HG03342 (cell line): ENCODE measurements at regions not wholly inside any gene's neighbourhood (a gene's known extent, or its start where the extent isn't known, plus 50 kb on each side); places are given as distances from the start of the nearest gene placed in this dataset.
"Not testable (repeated sequence)": the region's sequence is repeated elsewhere in the genome, so short reads cannot be mapped to it uniquely, and the experiment has no call there.

Experiments
- ATAC-seq: cut with Tn5 transposase; IDR thresholded peaks from one replicate; pipeline ENCODE4 v1.9.1; 2021; ENCODE audit warnings: mild to moderate bottlenecking, moderate library complexity; ENCODE audit not compliant: unreplicated experiment

DNA sequence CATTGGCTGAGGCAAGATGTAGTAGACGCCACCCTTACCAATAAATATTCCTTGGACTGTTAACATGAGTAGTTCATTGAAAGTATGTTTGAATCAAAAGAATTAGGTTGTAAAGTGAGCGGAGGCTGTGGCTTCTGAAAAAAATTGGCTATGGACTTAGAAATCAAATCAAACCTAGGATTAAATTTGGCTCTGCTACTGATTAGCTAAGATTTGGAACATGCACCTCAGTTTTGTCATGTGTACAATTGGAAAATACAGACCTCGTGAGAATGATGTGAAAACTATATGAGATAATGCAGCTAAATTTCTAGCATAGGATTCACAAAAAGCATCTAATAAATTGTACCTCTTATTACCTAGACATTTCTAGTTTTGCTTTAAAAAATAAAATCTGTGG is 85.3 kb upstream of the USP25 start:
- ATAC-seq = no peak

DNA sequence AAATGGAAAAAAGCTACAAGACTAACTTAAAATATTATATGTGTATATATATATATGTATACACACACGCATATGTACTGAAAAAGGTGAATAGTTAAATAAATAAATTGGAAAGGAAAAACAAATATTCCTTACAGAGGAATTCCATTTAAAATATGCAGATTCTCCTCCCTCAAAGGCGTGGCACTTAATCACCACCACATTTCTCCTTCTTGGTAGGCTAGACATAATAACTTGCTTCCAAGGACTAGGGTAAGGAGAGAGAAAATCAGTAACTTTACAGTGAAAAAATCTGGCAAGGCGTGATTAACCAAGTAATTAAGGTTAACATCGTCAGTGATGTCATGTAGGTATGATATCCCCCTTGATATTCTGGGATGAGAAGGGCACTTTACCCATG is 84.0 kb upstream of the USP25 start:
- no peak for ATAC-seq

DNA sequence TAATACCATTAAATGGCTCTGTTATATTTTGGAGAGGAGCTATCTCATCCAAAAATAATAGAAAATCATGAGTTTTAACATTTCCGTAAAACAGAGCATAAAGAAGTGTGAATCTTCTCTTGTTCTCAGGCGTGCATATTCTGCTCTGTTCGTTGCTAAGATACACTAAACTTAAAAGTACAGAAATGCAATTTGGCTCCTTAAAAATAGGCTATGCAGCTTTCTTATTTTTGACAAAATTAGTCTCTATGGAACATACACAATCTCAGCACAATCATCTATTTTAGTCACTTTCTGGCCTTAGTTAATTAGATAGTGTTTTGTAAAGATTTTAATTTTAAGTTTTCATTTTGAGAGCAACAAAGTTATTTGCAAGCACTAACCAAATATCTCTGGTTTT is 79.0 kb upstream of the USP25 start:
- ATAC-seq = no peak

DNA sequence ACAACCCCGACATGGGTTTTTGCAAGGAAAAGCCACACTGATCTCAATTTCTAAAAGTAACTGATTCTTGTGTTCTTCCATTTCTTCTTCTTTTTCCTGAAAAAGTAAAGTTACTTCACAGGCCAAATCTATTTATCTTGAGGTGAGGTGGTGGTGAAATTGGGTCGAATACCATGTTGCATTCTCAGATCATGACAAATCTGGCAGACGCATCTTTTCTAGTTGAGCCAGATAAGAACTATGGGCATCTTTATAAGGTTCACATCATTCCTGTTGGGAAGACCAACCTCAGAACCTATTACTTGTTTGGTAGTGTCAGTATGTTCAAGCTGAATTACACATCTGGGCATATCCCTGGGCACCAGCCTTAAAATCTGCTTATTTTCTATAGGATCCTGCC is 78.6 kb upstream of the USP25 start:
- no peak for ATAC-seq

DNA sequence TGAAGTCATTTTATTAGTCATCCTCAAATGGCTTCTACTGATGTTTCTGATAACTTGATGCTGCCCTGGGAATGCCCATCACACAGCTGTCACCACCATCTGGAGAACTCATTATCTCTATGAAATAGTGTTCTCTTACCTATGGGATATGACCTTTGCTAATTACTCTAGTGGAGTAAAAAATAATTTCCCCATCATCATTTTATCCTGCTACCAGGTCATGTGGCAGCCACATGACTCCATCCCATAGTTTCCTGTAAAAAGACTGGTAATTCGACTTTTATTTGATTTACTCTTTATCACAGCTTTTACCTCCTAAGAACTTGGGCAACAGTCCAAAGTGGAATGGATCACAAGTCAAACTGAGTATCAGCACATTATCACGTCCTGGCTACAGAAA is 76.1 kb upstream of the USP25 start:
- ATAC-seq = no peak

DNA sequence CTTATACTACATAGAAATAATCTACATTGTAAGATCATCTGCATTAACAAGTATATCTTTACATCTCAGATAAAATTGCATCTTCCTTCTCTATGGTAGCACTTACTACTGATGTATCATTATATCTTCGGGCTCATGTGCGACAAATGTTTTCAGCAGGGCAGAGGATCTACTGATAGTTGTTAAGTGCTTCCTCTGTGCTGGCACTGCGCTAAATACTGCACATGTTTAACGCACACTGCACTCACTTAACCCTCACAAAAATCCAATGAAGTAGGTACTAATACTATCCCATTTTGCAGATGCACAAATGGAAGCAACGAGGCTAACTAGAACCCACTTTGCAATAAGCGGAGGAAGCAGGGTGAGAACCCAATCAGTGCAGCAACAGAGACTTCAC is 75.6 kb upstream of the USP25 start:
- ATAC-seq = no peak

DNA sequence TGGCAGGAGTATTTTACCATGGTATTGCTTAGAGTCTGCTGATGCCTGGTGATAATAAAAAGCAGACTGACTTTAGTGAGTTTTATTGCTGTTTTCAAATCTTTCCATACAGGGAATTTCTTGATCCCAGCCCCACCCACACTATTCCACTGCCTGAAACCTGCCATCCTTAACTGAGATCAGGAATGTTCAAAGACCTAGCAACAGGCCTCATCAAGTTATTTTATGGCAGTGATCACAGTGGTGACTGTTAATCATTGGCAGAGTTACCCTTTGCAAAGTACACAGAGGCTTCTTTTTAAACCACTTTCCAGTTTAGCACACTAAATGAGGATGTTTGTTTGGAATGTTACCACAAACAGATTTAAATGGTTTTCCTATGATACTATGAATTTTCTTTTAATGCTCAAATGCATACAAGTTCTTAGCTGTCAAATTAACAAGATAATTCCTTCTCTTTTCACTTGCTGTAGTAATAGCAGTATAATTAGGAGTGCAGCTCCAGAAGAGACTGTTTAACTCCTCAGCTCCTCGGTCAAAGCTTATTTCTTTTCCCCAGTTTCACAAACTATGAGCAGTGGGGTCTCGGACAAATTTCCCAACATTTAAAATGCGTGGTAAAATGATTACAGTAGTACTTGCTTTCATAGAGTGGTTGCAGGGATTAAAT is 69.9 kb upstream of the USP25 start:
- no peak for ATAC-seq

DNA sequence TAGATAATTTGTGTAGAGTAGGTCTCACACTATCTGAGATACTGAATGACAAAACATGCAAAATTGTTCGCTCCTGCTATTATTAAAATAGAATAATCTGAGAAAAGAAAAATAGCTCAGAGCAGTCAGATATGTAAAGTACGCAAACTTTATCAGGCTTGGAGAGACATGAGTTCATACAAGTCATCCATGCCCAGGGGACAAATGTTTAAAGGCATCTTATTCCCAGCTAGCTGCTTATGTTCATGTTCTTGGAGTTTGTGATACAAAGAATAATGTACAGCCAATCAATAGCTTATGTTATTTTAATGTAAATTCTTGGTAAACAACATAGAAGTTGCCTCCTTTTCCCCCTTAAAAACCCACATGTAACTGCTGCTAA is 69.4 kb upstream of the USP25 start:
- ATAC-seq = no peak

DNA sequence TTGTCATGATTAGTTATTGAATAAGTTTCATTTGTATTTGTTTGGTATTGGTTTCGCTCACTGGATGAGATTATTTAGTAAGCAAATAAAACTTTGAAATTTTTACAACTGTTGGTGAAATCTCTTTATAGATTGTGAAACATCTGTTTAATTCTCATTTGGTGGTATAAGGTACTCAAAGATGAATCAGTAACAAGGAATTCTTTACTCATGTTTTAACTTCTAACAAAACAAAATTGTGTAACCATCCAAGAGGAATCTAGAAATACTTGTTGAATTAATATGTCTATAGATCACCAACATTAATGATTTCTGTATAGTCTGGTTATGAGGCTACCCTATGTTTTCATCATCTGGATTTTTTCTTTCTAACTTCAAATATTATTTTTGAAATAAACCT is 62.8 kb upstream of the USP25 start:
- ATAC-seq = no peak

DNA sequence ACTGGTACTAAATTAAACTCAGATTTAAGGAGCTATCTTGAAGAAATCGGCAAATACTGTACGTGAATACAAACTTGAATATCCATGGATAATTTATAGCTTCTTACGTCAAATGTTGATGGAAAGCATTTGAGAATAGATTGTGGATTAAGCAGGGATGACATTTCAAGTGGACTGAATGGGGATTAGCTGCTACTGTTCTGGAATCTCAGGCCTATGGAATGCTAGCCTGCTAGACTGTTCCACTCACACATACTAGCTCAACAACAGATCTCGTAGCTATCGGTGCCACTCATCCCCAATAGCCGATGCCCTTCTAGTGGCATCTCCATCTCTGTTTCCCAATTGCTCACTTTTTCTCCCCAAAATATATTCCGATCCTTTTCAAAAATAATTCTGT is 62.0 kb upstream of the USP25 start:
- ATAC-seq = no peak

DNA sequence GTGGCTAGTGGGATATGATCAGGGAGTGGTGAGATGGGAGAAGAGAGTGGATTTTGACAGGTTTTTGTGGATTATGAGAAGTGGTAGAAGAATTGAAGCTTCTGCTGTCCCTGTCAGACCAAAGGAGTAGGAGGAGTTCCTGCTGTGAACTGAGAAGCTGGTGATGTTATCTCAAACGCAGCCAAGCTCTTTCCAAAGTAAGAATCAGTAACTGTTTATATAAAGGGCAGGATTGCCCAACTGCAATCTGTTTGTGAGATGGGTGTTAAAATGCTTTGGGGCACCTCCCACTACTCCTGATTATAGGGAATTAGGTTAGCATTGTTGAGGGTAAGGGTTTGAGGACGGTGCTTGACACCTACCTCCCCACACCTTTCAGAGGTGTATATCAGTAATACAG is 60.5 kb upstream of the USP25 start:
- no peak for ATAC-seq

DNA sequence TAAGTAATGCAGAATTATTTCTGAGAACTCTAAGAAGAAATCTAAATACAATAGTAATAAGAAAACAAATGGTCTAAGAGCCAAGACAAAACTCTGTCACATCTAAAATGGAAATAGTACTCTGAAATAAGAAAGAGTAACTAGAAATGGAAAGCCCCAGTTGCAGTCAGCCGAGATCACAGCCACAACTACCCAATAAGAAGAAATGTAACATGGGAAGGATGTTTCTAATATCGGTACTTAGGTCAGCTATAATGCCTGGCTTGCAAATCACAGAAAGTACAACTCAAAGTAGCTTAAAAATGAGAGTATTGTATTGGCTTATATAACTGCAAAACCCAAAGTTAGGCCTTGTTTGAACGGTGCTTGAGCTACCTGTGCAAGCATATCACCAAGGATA is 58.6 kb upstream of the USP25 start:
- ATAC-seq = no peak

DNA sequence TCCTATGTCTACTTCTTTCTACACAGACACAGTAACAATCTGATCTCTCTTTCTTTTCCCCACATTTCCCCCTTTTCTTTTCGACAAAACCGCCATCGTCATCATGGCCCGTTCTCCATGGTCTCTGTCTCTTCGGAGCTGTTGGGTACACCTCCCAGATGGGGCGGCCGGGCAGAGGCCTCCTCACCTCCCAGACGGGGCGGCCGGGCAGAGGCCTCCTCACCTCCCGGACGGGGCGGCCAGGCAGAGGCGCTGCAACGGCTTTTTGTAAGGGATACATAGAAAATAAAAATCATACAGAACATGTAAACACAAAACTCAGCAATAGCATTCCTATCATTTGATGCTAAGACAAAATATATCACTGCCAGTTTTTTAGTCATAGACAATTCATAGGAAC is 57.2 kb upstream of the USP25 start:
- not testable (repeated sequence) for ATAC-seq

DNA sequence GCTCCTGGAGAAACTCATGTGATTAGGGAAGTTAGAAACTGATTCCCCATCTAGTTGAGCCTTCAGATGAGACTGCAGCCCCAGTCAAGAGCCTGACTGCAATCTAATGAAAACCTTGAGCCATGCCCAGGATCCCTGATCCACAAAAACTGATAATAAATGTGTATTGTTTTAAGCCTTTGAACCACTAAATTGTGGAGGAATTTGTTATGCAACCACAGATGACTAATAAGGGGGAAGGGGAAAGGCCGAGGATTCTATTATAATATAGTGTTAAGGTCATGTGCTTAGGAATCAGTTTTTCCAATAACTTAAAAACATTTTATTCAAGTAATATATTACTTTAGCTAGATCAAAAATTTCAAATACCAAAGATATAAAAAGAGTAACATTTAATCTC is 52.8 kb upstream of the USP25 start:
- no peak for ATAC-seq

DNA sequence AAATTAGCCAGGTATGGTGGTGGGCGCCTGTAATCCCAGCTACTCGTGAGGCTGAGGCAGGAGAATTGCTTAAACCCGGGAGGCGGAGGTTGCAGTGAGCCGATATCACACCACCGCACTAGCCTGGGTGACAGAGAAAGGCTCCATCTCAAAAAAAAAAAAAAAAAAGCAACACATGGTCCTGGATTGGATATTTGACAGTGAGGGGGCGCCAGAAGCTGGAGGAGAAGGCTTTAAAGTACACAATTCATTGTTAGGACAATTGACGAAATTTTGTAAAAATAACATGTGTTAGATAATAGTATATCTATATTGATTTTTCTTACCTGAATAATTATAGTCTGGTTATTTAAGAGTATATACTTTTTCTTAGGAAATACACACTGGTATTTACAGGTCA is 50.2 kb upstream of the USP25 start:
- ATAC-seq = no peak
